Activated B cell treated with CpG ODN at 0.5 μM for 24 hours (primary cell): ENCODE measurements at regions not wholly inside any gene's neighbourhood (a gene's known extent, or its start where the extent isn't known, plus 50 kb on each side); places are given as distances from the start of the nearest gene placed in this dataset.

ENCODE experiments used
- ATAC-seq: fragments of 200-7000 bp; cut with Tn5 transposase; one replicate; pipeline ENCODE4 v1.10.0; 2021; ENCODE audit warnings: low read depth, mild to moderate bottlenecking, moderate library complexity
- CTCF ChIA-PET: fragments of 350-600 bp; sonication (Branson Sonifier 250); formaldehyde crosslinking; loops from one replicate; lab custom pipeline; 2021; ENCODE audit warnings: antibody characterized with exemption; lab: Charles Lee
- POLR2A ChIA-PET: fragments of 350-600 bp; sonication (Branson Sonifier 250); formaldehyde crosslinking; loops from one replicate; lab custom pipeline; 2021; ENCODE audit warnings: antibody characterized with exemption; lab: Charles Lee
- DNase-seq: peaks from one replicate; pipeline ENCODE4 v3.0.0; 2022
- H3K27ac Mint-ChIP-seq: one replicate; pipeline ENCODE4 v1.8.0; 2020; ENCODE audit warnings: mixed read lengths
- H3K27me3 Mint-ChIP-seq: one replicate; pipeline ENCODE4 v1.8.0; 2021; ENCODE audit warnings: mixed read lengths
- H3K36me3 Mint-ChIP-seq: one replicate; pipeline ENCODE4 v1.8.0; 2021; ENCODE audit warnings: low read depth, mixed read lengths
- H3K4me1 Mint-ChIP-seq: one replicate; pipeline ENCODE4 v1.8.0; 2021; ENCODE audit warnings: mixed read lengths
- H3K4me3 Mint-ChIP-seq: one replicate; pipeline ENCODE4 v1.8.0; 2020; ENCODE audit warnings: mild to moderate bottlenecking, mixed read lengths
- H3K9me3 Mint-ChIP-seq: one replicate; pipeline ENCODE4 v1.8.0; 2020; ENCODE audit warnings: mixed read lengths
- intact Hi-C: fragments of 100-400 bp; cut with micrococcal nuclease; formaldehyde crosslinking; loops from one replicate; pipeline ENCODE4 v1.15.1; 2024
- TF ChIP-seq, protein P1 (sequence below): fragments of 200-600 bp; IDR thresholded peaks from one replicate; pipeline ENCODE4 v1.8.0; 2022; ENCODE audit warnings: antibody characterized with exemption, mild to moderate bottlenecking

DNA sequence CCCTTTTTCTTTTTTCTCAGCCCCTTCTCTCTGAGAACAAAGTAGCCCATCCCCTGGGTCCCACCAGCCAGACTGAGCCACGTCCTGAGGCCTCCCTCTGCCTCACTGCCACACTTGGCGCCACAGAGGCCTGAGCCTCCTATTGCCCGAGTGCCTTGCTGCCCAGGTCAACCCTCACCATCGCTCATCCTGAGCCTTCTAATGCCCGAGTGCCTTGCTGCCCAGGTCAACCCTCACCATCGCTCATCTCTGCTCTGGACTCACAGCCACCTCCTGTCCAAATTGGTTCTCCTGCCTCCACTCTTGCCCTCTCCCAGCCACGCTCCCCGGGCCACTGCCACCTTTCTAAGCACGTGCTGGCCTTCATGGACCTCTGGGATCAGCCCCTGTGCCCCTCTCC lies 53.2 kb upstream of the SMNDC1 start:
- DNase-seq = no peak
- ChIA-PET CTCF (interaction anchor here (4.0 kb wide), 1 partner anchor 44 kb away, joined by 32 read pairs; no protein-coding TSS in a partner anchor), POLR2A (interaction anchor here (0.6 to 6.9 kb wide), 14 partner anchors 8 to 189 kb away, joined by 3 to 328 read pairs (median 22); partner anchors contain the start of genes DUSP5 and SMNDC1)
- TF ChIP-seq, protein P1, sequence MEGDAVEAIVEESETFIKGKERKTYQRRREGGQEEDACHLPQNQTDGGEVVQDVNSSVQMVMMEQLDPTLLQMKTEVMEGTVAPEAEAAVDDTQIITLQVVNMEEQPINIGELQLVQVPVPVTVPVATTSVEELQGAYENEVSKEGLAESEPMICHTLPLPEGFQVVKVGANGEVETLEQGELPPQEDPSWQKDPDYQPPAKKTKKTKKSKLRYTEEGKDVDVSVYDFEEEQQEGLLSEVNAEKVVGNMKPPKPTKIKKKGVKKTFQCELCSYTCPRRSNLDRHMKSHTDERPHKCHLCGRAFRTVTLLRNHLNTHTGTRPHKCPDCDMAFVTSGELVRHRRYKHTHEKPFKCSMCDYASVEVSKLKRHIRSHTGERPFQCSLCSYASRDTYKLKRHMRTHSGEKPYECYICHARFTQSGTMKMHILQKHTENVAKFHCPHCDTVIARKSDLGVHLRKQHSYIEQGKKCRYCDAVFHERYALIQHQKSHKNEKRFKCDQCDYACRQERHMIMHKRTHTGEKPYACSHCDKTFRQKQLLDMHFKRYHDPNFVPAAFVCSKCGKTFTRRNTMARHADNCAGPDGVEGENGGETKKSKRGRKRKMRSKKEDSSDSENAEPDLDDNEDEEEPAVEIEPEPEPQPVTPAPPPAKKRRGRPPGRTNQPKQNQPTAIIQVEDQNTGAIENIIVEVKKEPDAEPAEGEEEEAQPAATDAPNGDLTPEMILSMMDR = no peak
- Mint-ChIP-seq H3K9me3 (no peaks in the 10 kb centered on the region), H3K4me1 (peaks cover 67% of the 10 kb centered on the region), H3K27me3 (no peaks in the 10 kb centered on the region), H3K4me3 (peak overlapping the region; percentile 82), H3K27ac (peak overlapping the region; percentile 99), H3K36me3 (no peaks in the 10 kb centered on the region)
- ATAC-seq = no peak
- intact Hi-C loops = loop anchor here (2.0 to 5.0 kb wide), 5 partner anchors 17 to 507 kb away; partner anchors contain the start of gene ADD3

DNA sequence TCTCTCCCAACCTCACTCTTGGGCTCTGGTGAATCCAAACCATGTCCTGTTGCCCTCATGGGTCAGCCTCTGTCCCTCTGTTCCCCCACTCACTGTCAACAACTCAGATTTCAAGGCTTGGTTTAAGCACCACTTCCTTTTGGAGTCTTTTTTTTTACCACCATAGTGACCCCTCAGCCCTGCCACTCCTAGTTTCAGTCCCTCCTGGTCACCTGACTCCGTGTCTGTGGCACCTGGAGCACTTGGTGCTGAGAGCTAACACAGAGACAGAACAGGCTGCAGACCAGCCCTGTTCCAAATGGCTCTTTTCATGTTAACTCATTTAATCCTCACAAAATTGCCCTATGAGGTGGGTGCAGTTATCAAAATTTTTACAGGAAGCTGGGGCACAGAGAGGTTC lies 53.6 kb upstream of the SMNDC1 start:
- TF ChIP-seq, protein P1 = no peak

DNA sequence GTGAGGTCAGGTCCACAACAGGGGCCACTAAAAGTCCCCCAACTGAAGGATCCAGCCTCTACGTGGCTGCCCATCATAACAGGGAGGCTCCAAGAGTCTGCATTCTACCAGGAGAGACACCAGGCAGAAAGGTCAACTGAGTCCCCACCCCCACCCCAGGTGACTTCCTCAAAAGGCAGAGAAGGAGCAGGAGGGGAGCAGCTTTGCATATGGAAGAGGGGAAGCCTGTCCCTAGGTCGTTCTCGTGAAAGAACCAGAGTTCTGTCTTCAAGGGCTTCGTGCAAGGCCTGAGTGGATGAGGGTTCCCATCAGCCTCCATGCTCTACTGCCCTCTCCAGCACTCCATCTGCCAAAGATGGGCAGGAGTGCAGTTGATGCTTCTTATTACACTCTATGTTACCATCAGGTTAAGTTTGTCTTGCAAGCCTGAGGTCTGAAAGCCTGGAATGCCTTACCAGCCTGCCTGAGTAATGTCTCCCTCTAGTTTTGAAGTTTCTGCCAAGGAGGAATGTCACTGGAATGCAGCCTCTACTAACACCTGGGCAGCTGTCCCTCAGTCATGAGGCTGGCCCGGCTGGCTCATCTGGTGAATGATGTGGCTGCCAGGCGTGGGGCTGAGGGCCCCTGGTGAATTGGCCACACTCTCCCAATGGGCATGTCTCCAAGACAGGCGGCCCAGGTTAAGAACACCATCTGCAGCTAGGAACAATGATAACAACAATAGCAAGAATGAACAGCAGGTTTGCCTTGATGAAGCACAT lies 54.3 kb upstream of the SMNDC1 start:
- H3K4me3 Mint-ChIP-seq = peak overlapping the region; percentile 24
- CTCF ChIA-PET = no interaction called here

More for the DNA sequence above, 53.6 kb upstream of the SMNDC1 start:
- Mint-ChIP-seq H3K27me3 (no peaks in the 10 kb centered on the region), H3K9me3 (no peaks in the 10 kb centered on the region), H3K27ac (peak overlapping the region; percentile 99), H3K4me3 (peak overlapping the region; percentile 82), H3K36me3 (no peaks in the 10 kb centered on the region), H3K4me1 (peaks cover 67% of the 10 kb centered on the region)
- ATAC-seq (no peak), DNase-seq (no peak)
- ChIA-PET POLR2A (interaction anchor here (0.6 to 6.9 kb wide), 5 partner anchors 8 to 55 kb away, joined by 3 to 328 read pairs (median 6); no protein-coding TSS in a partner anchor), CTCF (no interaction called here)
- intact Hi-C loops = loop anchor here (5.0 kb wide), 1 partner anchor 351 kb away; the partner anchor contains the start of gene ADD3

DNA sequence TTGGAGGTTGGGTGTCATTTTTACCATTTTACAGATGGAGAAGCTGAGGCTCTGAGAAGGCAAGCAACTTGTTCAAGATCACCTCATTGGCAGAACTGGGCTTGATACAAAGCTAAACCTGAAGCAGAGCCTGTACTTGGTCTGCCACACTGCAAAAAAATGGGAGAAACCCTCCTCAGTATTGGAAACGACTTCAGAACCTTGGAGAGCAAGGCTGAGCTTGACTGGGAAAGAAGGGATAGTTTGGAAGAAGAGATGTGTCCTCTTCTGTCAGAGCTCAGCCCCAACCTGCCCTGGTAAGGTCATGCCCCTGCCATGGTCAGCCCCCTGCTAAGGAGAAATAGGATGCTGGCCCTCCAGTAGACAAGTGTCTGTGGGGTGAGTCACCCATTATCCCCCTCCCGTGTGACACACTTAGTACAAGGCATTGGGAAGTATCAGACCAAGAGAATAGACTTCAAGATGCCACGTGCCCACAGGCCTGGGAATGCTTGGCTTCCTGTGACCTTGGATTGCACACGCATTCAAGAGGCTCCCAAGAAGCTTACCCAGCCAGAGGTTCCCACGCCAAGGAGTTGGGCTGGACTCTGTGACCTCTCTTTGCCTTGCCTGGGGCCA lies 56.2 kb upstream of the SMNDC1 start:
- DNase-seq = no peak
- ChIA-PET CTCF (no interaction called here), POLR2A (interaction anchor here (0.7 to 3.2 kb wide), 4 partner anchors 9 to 138 kb away, joined by 3 to 13 read pairs (median 4); no protein-coding TSS in a partner anchor)
- no peaks in the 10 kb centered on the region for H3K9me3 Mint-ChIP-seq
- H3K4me3 Mint-ChIP-seq = no peak overlapping the region
- no peaks in the 10 kb centered on the region for H3K36me3 Mint-ChIP-seq
- no peaks in the 10 kb centered on the region for H3K27me3 Mint-ChIP-seq
- intact Hi-C loops = no loop called here
- ATAC-seq = no peak
- H3K4me1 Mint-ChIP-seq = peaks cover 53% of the 10 kb centered on the region
- H3K27ac Mint-ChIP-seq = no peak overlapping the region
- TF ChIP-seq, protein P1 = no peak

More for the DNA sequence above, 54.3 kb upstream of the SMNDC1 start:
- TF ChIP-seq, protein P1 = no peak
- H3K9me3 Mint-ChIP-seq = no peaks in the 10 kb centered on the region
- H3K27ac Mint-ChIP-seq = peak overlapping the region; percentile 99
- H3K36me3 Mint-ChIP-seq = no peaks in the 10 kb centered on the region
- H3K4me1 Mint-ChIP-seq = peaks cover 59% of the 10 kb centered on the region
- H3K27me3 Mint-ChIP-seq = no peaks in the 10 kb centered on the region
- DNase-seq (no peak), ATAC-seq (no peak)
- POLR2A ChIA-PET = interaction anchor here (0.8 to 6.9 kb wide), 5 partner anchors 7 to 140 kb away, joined by 3 to 328 read pairs (median 6); no protein-coding TSS in a partner anchor
- intact Hi-C loops = loop anchor here (5.0 kb wide), 1 partner anchor 352 kb away; the partner anchor contains the start of gene ADD3
